HL-60 (cell line): ENCODE measurements at regions not wholly inside any gene's neighbourhood (a gene's known extent, or its start where the extent isn't known, plus 50 kb on each side); places are given as distances from the start of the nearest gene placed in this dataset.

Experiments used
- GABPA ChIP-seq: IDR thresholded peaks from 2 replicates; pipeline ENCODE4 v1.6.1; 2012; ENCODE audit warnings: low read depth
- POLR2AphosphoS5 ChIP-seq: IDR thresholded peaks from 2 replicates; pipeline ENCODE4 v1.6.1; 2012; ENCODE audit warnings: low read depth
- SPI1 ChIP-seq: IDR thresholded peaks from 2 replicates; pipeline ENCODE4 v1.6.1; 2012; ENCODE audit warnings: low read depth, mild to moderate bottlenecking, borderline replicate concordance
- TF ChIP-seq, protein P1 (sequence below): IDR thresholded peaks from one replicate; pipeline ENCODE4 v1.5.1; 2011; ENCODE audit warnings: low read length, control low read depth, inconsistent platforms; ENCODE audit not compliant: insufficient read depth
- TF ChIP-seq, protein P2 (sequence below): IDR thresholded peaks from 2 replicates; pipeline ENCODE4 v1.6.1; 2012; ENCODE audit warnings: low read depth; ENCODE audit not compliant: insufficient replicate concordance

DNA sequence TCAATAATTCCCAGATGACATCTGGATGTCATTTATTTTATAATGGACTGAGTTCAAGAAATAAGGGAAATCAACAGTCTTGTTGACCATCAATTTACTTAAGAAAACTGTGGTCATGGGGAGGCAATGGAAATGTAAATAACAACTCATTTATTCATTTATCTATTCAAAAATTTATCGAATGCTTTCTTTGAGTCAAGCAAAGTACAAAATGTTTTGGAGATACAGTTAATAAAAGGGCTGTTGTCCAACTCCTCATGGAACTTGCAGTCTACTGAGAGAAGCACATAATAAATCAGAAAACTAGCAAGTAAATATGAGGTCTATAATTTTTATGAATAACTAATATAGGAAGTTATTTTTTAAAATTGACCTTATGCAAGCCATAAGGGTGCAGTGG is 65.5 kb upstream of the KITLG start:
- TF ChIP-seq, protein P1, sequence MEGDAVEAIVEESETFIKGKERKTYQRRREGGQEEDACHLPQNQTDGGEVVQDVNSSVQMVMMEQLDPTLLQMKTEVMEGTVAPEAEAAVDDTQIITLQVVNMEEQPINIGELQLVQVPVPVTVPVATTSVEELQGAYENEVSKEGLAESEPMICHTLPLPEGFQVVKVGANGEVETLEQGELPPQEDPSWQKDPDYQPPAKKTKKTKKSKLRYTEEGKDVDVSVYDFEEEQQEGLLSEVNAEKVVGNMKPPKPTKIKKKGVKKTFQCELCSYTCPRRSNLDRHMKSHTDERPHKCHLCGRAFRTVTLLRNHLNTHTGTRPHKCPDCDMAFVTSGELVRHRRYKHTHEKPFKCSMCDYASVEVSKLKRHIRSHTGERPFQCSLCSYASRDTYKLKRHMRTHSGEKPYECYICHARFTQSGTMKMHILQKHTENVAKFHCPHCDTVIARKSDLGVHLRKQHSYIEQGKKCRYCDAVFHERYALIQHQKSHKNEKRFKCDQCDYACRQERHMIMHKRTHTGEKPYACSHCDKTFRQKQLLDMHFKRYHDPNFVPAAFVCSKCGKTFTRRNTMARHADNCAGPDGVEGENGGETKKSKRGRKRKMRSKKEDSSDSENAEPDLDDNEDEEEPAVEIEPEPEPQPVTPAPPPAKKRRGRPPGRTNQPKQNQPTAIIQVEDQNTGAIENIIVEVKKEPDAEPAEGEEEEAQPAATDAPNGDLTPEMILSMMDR, result no peak
- no peak for TF ChIP-seq GABPA
- TF ChIP-seq, protein P2, sequence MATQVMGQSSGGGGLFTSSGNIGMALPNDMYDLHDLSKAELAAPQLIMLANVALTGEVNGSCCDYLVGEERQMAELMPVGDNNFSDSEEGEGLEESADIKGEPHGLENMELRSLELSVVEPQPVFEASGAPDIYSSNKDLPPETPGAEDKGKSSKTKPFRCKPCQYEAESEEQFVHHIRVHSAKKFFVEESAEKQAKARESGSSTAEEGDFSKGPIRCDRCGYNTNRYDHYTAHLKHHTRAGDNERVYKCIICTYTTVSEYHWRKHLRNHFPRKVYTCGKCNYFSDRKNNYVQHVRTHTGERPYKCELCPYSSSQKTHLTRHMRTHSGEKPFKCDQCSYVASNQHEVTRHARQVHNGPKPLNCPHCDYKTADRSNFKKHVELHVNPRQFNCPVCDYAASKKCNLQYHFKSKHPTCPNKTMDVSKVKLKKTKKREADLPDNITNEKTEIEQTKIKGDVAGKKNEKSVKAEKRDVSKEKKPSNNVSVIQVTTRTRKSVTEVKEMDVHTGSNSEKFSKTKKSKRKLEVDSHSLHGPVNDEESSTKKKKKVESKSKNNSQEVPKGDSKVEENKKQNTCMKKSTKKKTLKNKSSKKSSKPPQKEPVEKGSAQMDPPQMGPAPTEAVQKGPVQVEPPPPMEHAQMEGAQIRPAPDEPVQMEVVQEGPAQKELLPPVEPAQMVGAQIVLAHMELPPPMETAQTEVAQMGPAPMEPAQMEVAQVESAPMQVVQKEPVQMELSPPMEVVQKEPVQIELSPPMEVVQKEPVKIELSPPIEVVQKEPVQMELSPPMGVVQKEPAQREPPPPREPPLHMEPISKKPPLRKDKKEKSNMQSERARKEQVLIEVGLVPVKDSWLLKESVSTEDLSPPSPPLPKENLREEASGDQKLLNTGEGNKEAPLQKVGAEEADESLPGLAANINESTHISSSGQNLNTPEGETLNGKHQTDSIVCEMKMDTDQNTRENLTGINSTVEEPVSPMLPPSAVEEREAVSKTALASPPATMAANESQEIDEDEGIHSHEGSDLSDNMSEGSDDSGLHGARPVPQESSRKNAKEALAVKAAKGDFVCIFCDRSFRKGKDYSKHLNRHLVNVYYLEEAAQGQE, result no peak
- TF ChIP-seq POLR2AphosphoS5, result no peak
- no peak for TF ChIP-seq SPI1
